Gastroesophageal sphincter (tissue), 4 donors: ENCODE measurements at regions not wholly inside any gene's neighbourhood (a gene's known extent, or its start where the extent isn't known, plus 50 kb on each side); places are given as distances from the start of the nearest gene placed in this dataset.
A peak's percentile ranks its signal among the peaks of the same experiment; 100 is the strongest.

Source experiments
- ATAC-seq: fragments of 150-250 bp; one replicate; pipeline ENCODE4 v1.9.1; 2016; ENCODE audit warnings: mild to moderate bottlenecking, moderate library complexity
- H3K27ac ChIP-seq, 4 donors: fragments of 200-600 bp; sonication (generic) in 3 of 4; 1 replicate in 3 of 4; 2 replicates in 1 of 4; pipeline ENCODE4 v1.5.1; 2016 to 2019
- H3K27me3 ChIP-seq: fragments of 200-600 bp; sonication (generic); one replicate; pipeline ENCODE4 v1.5.1; 2019
- H3K36me3 ChIP-seq, 2 donors: fragments of 200-600 bp; sonication (generic); one replicate each; pipeline ENCODE4 v1.5.1; 2019; ENCODE audit warnings: control low read depth in 1 of 2
- H3K4me1 ChIP-seq, 3 donors: fragments of 200-600 bp; sonication (generic); 1 replicate in 2 of 3; 2 replicates in 1 of 3; pipeline ENCODE4 v1.5.1; 2016 to 2019; ENCODE audit warnings: control low read depth in 2 of 3
- H3K4me3 ChIP-seq, 2 donors: fragments of 200-600 bp; sonication (generic); one replicate each; pipeline ENCODE4 v1.5.1; 2019; ENCODE audit warnings: mild to moderate bottlenecking in 1 of 2, moderate library complexity in 1 of 2
- H3K9me3 ChIP-seq, 3 donors: fragments of 200-600 bp; sonication (generic); one replicate each; pipeline ENCODE4 v1.5.1; 2017 to 2019; ENCODE audit warnings: control low read depth in 2 of 3
- EP300 ChIP-seq: sonication (generic); formaldehyde crosslinking; IDR thresholded peaks from one replicate; pipeline ENCODE4 v1.6.1; 2017; ENCODE audit warnings: antibody characterized with exemption, mild to moderate bottlenecking
- POLR2A ChIP-seq, 2 donors: fragments of 450-650 bp; IDR thresholded peaks; one replicate each; pipeline ENCODE4 v1.6.1; 2017; ENCODE audit warnings: antibody characterized with exemption in 2 of 2, mild to moderate bottlenecking in 2 of 2, moderate library complexity in 1 of 2
- POLR2AphosphoS5 ChIP-seq: sonication (generic); formaldehyde crosslinking; IDR thresholded peaks from one replicate; pipeline ENCODE4 v1.6.1; 2017; ENCODE audit warnings: antibody characterized with exemption
- WGBS, 2 donors: methylation state at CpG; one replicate each; pipeline ENCODE4 v1.1.5; 2018; ENCODE audit warnings: low coverage in 1 of 2; 5-methylcytosine and 5-hydroxymethylcytosine counted together
- TF ChIP-seq, protein P1 (sequence below), 4 experiments: fragments of 200-600 bp in 2 of 4; fragments of 450-650 bp in 2 of 4; sonication (generic) in 1 of 4; IDR thresholded peaks; one replicate each; pipeline ENCODE4 v1.5.1; 2017 to 2019; ENCODE audit warnings: antibody characterized with exemption in 4 of 4, mild to moderate bottlenecking in 2 of 4, moderate library complexity in 2 of 4

GRCh38 chr12:116337312-116337711 lies 59.8 kb upstream of the MED13L start:
- TF ChIP-seq, protein P1, sequence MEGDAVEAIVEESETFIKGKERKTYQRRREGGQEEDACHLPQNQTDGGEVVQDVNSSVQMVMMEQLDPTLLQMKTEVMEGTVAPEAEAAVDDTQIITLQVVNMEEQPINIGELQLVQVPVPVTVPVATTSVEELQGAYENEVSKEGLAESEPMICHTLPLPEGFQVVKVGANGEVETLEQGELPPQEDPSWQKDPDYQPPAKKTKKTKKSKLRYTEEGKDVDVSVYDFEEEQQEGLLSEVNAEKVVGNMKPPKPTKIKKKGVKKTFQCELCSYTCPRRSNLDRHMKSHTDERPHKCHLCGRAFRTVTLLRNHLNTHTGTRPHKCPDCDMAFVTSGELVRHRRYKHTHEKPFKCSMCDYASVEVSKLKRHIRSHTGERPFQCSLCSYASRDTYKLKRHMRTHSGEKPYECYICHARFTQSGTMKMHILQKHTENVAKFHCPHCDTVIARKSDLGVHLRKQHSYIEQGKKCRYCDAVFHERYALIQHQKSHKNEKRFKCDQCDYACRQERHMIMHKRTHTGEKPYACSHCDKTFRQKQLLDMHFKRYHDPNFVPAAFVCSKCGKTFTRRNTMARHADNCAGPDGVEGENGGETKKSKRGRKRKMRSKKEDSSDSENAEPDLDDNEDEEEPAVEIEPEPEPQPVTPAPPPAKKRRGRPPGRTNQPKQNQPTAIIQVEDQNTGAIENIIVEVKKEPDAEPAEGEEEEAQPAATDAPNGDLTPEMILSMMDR (IDR thresholded peaks at IDR 0.05) = no peak
- no peak for TF ChIP-seq POLR2AphosphoS5
- no peak for TF ChIP-seq EP300
- TF ChIP-seq POLR2A (IDR thresholded peaks at IDR 0.05) = no peak
- H3K36me3 ChIP-seq = no peaks in the 10 kb centered on the region
- no peak overlapping the region for H3K4me3 ChIP-seq
- 62 to 78% methylated on average over 4 to 9 of the region's 9 CpGs for WGBS, 2 donors
- no peak for ATAC-seq
- peaks cover 0 to 13% (median 0%) of the 10 kb centered on the region in 3 donors for H3K4me1 ChIP-seq
- H3K27me3 ChIP-seq = no peaks in the 10 kb centered on the region
- no peak overlapping the region for H3K27ac ChIP-seq
- H3K9me3 ChIP-seq = no peaks in the 10 kb centered on the region

- H3K4me1 ChIP-seq = peaks cover 0 to 7% (median 0%) of the 10 kb centered on the region in 3 donors
- H3K9me3 ChIP-seq = no peaks in the 10 kb centered on the region
- no peaks in the 10 kb centered on the region for H3K27me3 ChIP-seq
- H3K27ac ChIP-seq = no peak overlapping the region
- no peak for TF ChIP-seq POLR2AphosphoS5
- no peak for TF ChIP-seq POLR2A (IDR thresholded peaks at IDR 0.05)
- TF ChIP-seq, protein P1 (IDR thresholded peaks at IDR 0.05) = no peak
- no peak for TF ChIP-seq EP300
- 80% methylated on average over 8 of the region's 11 CpGs; no CpG with 5 or more reads in 1 of the 2 donors for WGBS, 2 donors
- no peak overlapping the region for H3K4me3 ChIP-seq
- ATAC-seq = no peak
- H3K36me3 ChIP-seq = no peaks in the 10 kb centered on the region
Measured at GRCh38 chr12:116338064-116338846, 60.8 kb upstream of the MED13L start.

DNA sequence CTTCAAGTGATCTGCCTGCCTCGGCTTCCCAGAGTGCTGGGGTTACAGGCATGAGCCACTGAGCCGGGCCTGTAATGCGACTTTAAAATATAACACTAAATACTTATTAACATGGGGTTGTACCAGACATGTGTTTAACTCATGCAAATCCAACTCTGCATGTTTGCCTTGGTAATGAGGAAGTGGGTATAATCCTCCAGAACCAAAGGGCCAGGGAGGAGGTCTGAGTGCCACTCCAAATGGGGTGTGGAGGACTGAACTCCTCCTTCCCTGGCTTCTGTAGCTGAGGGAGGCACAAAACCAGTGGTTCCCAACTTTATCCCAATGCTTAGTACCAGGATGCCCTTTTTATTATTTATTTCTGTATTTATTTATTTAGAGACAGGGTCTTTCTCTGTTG lies 61.6 kb upstream of the MED13L start:
- no peak overlapping the region for H3K4me3 ChIP-seq
- no peak overlapping the region for H3K27ac ChIP-seq
- no peaks in the 10 kb centered on the region for H3K4me1 ChIP-seq
- no peak for TF ChIP-seq POLR2A (IDR thresholded peaks at IDR 0.05)
- no peak for TF ChIP-seq POLR2AphosphoS5
- no peak for TF ChIP-seq EP300
- TF ChIP-seq, protein P1 (IDR thresholded peaks at IDR 0.05) = no peak
- peaks cover 0 to 4% (median 0%) of the 10 kb centered on the region in 3 donors for H3K9me3 ChIP-seq
- WGBS, 2 donors = 100% methylated on average over 1 of the region's 3 CpGs; no CpG with 5 or more reads in 1 of the 2 donors
- H3K36me3 ChIP-seq = no peaks in the 10 kb centered on the region
- no peaks in the 10 kb centered on the region for H3K27me3 ChIP-seq
- no peak for ATAC-seq

DNA sequence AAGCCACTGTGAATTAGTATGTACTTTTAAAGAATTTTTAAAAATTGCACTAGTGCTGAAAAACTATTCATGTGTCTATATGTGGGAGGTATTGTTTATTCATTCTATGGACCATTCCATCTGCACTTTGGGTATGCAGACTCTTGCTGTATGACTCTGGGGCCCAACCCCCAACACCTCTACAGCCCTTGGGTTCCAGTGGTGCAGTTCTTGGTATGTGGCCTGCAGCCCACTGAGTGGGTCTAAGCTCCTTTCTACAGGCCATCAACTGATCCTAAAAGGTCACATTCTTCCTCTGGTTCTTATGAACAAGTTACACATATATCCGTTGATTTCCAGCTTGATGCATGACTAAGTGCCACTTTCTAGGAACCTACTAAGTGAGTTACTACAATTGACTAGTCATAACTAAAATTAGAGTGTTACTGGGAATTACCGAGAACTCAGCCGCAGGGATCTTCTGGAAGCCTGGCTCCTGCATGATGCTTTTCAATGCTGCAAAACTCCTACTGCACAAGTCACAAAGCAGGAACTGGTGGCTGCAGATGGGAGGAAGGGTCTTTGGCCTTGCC lies 62.4 kb upstream of the MED13L start:
- H3K4me3 ChIP-seq = no peak overlapping the region
- TF ChIP-seq POLR2AphosphoS5 (peak; percentile 25), EP300 (no peak), POLR2A (IDR thresholded peaks at IDR 0.05) (no peak)
- TF ChIP-seq, protein P1 (IDR thresholded peaks at IDR 0.05) = no peak
- H3K27me3 ChIP-seq = no peaks in the 10 kb centered on the region
- H3K4me1 ChIP-seq = no peaks in the 10 kb centered on the region
- no peak overlapping the region for H3K27ac ChIP-seq
- no peak for ATAC-seq
- 29% methylated on average over 3 of the region's 3 CpGs; no CpG with 5 or more reads in 1 of the 2 donors for WGBS, 2 donors
- peaks cover 0 to 4% (median 0%) of the 10 kb centered on the region in 3 donors for H3K9me3 ChIP-seq
- no peaks in the 10 kb centered on the region for H3K36me3 ChIP-seq
